ENCODE measurements at regions not wholly inside any gene's neighbourhood (a gene's known extent, or its start where the extent isn't known, plus 50 kb on each side); places are given as distances from the start of the nearest gene placed in this dataset.

GRCh38 chr1:67590329-67590728, 94.7 kb upstream of the GADD45A start:
- DNase-seq (ENCODE audit: low read depth in 1 of 2, low spot score in 2 of 2) (no peak), FAIRE-seq (no peak)
- Histone ChIP-seq H3K27me3 (replicated peaks in 1 of 4; ENCODE audit: control insufficient read depth in 3 of 4, extremely low read depth in 1 of 4, insufficient read depth in 3 of 4, low read length in 3 of 4) (no peaks in the 10 kb centered on the region), H3K9me3 (ENCODE audit: insufficient read depth in 2 of 2, low read depth in 1 of 2, low read length in 1 of 2) (no peaks in the 10 kb centered on the region), H4K20me1 (replicated peaks in 1 of 2; ENCODE audit: control insufficient read depth in 1 of 2, insufficient read depth in 2 of 2, low read length in 2 of 2) (no peaks in the 10 kb centered on the region), H2BK5ac (ENCODE audit: low read depth, low read length) (no peak overlapping the region), H3K4me3 (ENCODE audit: extremely low read depth in 1 of 4, insufficient read depth in 2 of 4, low read depth in 3 of 4, low read length in 4 of 4) (no peak overlapping the region), H3K36me3 (ENCODE audit: control insufficient read depth in 2 of 4, insufficient read depth in 4 of 4, low read length in 3 of 4) (no peaks in the 10 kb centered on the region), H4K91ac (replicated peaks; ENCODE audit: insufficient read length, low read length) (no peak overlapping the region), H3K14ac (ENCODE audit: insufficient read length) (no peak overlapping the region), H3K23me2 (ENCODE audit: low read depth, low read length) (peaks cover 2% of the 10 kb centered on the region; the same call in 1 of the 2 replicates), H2BK20ac (ENCODE audit: low read length) (no peak overlapping the region), H3K27ac (ENCODE audit: low read depth, low read length) (no peak overlapping the region), H3K56ac (replicated peaks; ENCODE audit: insufficient read length, low read depth, low read length) (no peak overlapping the region), H3K79me2 (ENCODE audit: control insufficient read depth in 1 of 2, insufficient read depth in 2 of 2, low read length in 2 of 2) (no peaks in the 10 kb centered on the region), H3K18ac (ENCODE audit: extremely low read depth, low read length) (no peak overlapping the region), H4K8ac (ENCODE audit: extremely low read depth, insufficient read depth, low read length) (no peak overlapping the region), H3K79me1 (ENCODE audit: low read depth, low read length) (no peaks in the 10 kb centered on the region), H2BK120ac (replicated peaks; ENCODE audit: low read depth, low read length) (no peak overlapping the region), H4K5ac (ENCODE audit: insufficient read length, low read depth, low read length) (no peak overlapping the region), H2BK12ac (ENCODE audit: low read depth, low read length) (no peak overlapping the region), H3K4ac (replicated peaks; ENCODE audit: insufficient read length, low read depth, low read length) (no peak overlapping the region), H2AK5ac (ENCODE audit: low read depth, low read length) (no peak overlapping the region), H2AFZ (ENCODE audit: low read length) (peak overlapping the region; percentile 49; the same call in 1 of the 2 replicates), H3K23ac (ENCODE audit: insufficient read length) (no peak overlapping the region), H3K4me2 (ENCODE audit: insufficient read depth in 1 of 2, low read depth in 2 of 2, low read length in 2 of 2) (no peak overlapping the region), H3K4me1 (replicated peaks in 1 of 4; ENCODE audit: control insufficient read depth in 3 of 4, insufficient read depth in 4 of 4, low read length in 3 of 4) (peaks cover 0 to 7% (median 2%) of the 10 kb centered on the region in 4 experiments; a peak in 2 of 7 replicates), H2BK15ac (ENCODE audit: low read length) (no peak overlapping the region), H3K9ac (replicated peaks in 1 of 4; ENCODE audit: extremely low read depth in 1 of 4, low read depth in 3 of 4, low read length in 3 of 4) (no peak overlapping the region)
- TF ChIP-seq BACH1 (IDR thresholded peaks at IDR 0.05; ENCODE audit: low read length) (no peak), CREB1 (IDR thresholded peaks at IDR 0.05) (no peak), BRCA1 (IDR thresholded peaks at IDR 0.05; ENCODE audit: low read depth, low read length) (no peak), CTBP2 (IDR thresholded peaks at IDR 0.05; ENCODE audit: borderline replicate concordance, insufficient read depth, insufficient read length, low read length) (no peak), ATF3 (IDR thresholded peaks at IDR 0.05; ENCODE audit: insufficient read depth, low read depth, low read length) (no peak), JUN (IDR thresholded peaks at IDR 0.05; ENCODE audit: low read depth, low read length) (no peak), HDAC2 (IDR thresholded peaks at IDR 0.05; ENCODE audit: borderline replicate concordance in 1 of 2, low read depth in 2 of 2, low read length in 2 of 2) (no peak), RFX5 (IDR thresholded peaks at IDR 0.05; ENCODE audit: borderline replicate concordance, low read depth, low read length) (no peak), TAF1 (IDR thresholded peaks at IDR 0.05; ENCODE audit: low read depth, low read length) (no peak), RAD21 (IDR thresholded peaks at IDR 0.05 in 1 of 2, conservative IDR thresholded peaks at IDR 0.05 in 1 of 2; ENCODE audit: low read depth in 2 of 2, low read length in 2 of 2) (no peak), JUND (IDR thresholded peaks at IDR 0.05; ENCODE audit: low read length) (no peak)
- WGBS, 2 experiments (ENCODE audit: extremely low coverage in 1 of 2, insufficient coverage in 1 of 2, insufficient read length in 1 of 2, insufficient replicate concordance in 2 of 2, low coverage in 1 of 2, low lambda C conversion rate in 2 of 2, missing lambda C conversion rate in 1 of 2) = 56% methylated on average over 3 of the region's 3 CpGs; no CpG with 5 or more reads in 1 of the 2 experiments
- ChIA-PET CTCF (ENCODE audit: partially characterized antibody) (interaction anchor here (0.9 to 4.9 kb wide), 3 partner anchors 14 to 169 kb away, joined by 3 to 28 read pairs (median 8); no protein-coding TSS in a partner anchor), POLR2A (ENCODE audit: partially characterized antibody) (interaction anchor here (1.1 kb wide), 1 partner anchor 94 kb away, joined by 3 read pairs; no protein-coding TSS in a partner anchor)

All from H1 (cell line).